GM19438 (cell line): ENCODE measurements at regions not wholly inside any gene's neighbourhood (a gene's known extent, or its start where the extent isn't known, plus 50 kb on each side); places are given as distances from the start of the nearest gene placed in this dataset.

Experiments
- ATAC-seq: cut with Tn5 transposase; IDR thresholded peaks from one replicate; pipeline ENCODE4 v1.9.1; 2021; ENCODE audit warnings: low read depth; ENCODE audit not compliant: unreplicated experiment

- no peak for ATAC-seq
Observed at GRCh38 chr7:110168010-110168409, 922.9 kb upstream of the LRRN3 start.

- ATAC-seq: no peak
Observed at GRCh38 chr7:110170841-110171240, 920.1 kb upstream of the LRRN3 start.

- no peak for ATAC-seq
Observed at GRCh38 chr7:110177463-110177862, 913.5 kb upstream of the LRRN3 start.

- no peak for ATAC-seq
Observed at GRCh38 chr7:110179037-110179436, 911.9 kb upstream of the LRRN3 start.

- ATAC-seq: no peak
Observed at GRCh38 chr7:110181768-110182167, 909.2 kb upstream of the LRRN3 start.

GRCh38 chr7:110186334-110186733, 904.6 kb upstream of the LRRN3 start:
- ATAC-seq: no peak

GRCh38 chr7:110187877-110188554, 902.9 kb upstream of the LRRN3 start:
- no peak for ATAC-seq

GRCh38 chr7:110204527-110204926, 886.4 kb upstream of the LRRN3 start:
- ATAC-seq: no peak

- ATAC-seq: no peak
Observed at GRCh38 chr7:110205899-110206298, 885.0 kb upstream of the LRRN3 start.

GRCh38 chr7:110209884-110210283, 881.0 kb upstream of the LRRN3 start:
- no peak for ATAC-seq

GRCh38 chr7:110210941-110211608, 879.9 kb upstream of the LRRN3 start:
- no peak for ATAC-seq

GRCh38 chr7:110224643-110225042, 866.3 kb upstream of the LRRN3 start:
- no peak for ATAC-seq

- no peak for ATAC-seq
Observed at GRCh38 chr7:110246118-110246517, 844.8 kb upstream of the LRRN3 start.

- ATAC-seq: no peak
Observed at GRCh38 chr7:110253093-110253492, 837.8 kb upstream of the LRRN3 start.

GRCh38 chr7:110257673-110258072, 833.3 kb upstream of the LRRN3 start:
- no peak for ATAC-seq

- ATAC-seq: no peak
Observed at GRCh38 chr7:110262251-110262650, 828.7 kb upstream of the LRRN3 start.

- no peak for ATAC-seq
Observed at GRCh38 chr7:110264288-110264687, 826.6 kb upstream of the LRRN3 start.

- ATAC-seq: no peak
Observed at GRCh38 chr7:110281362-110281761, 809.6 kb upstream of the LRRN3 start.

- ATAC-seq: no peak
Observed at GRCh38 chr7:110283056-110283455, 807.9 kb upstream of the LRRN3 start.

- ATAC-seq: no peak
Observed at GRCh38 chr7:110291430-110291829, 799.5 kb upstream of the LRRN3 start.

- no peak for ATAC-seq
Observed at GRCh38 chr7:110296321-110296720, 794.6 kb upstream of the LRRN3 start.

- no peak for ATAC-seq
Observed at GRCh38 chr7:110307776-110308175, 783.2 kb upstream of the LRRN3 start.
